Colonic mucosa (tissue), 4 donors: ENCODE measurements at regions not wholly inside any gene's neighbourhood (a gene's known extent, or its start where the extent isn't known, plus 50 kb on each side); places are given as distances from the start of the nearest gene placed in this dataset.

ENCODE experiments used
- DNase-seq: peaks from one replicate; pipeline ENCODE4 v3.0.0-alpha.2; 2020
- H3K27ac ChIP-seq: fragments of 200-600 bp; one replicate; pipeline ENCODE4 v1.8.0; 2021
- H3K27me3 ChIP-seq: fragments of 200-600 bp; one replicate; pipeline ENCODE4 v1.8.0; 2021
- H3K36me3 ChIP-seq: fragments of 200-600 bp; one replicate; pipeline ENCODE4 v1.8.0; 2021
- H3K4me1 ChIP-seq: fragments of 200-600 bp; one replicate; pipeline ENCODE4 v1.8.0; 2021; ENCODE audit warnings: mild to moderate bottlenecking
- H3K4me3 ChIP-seq: fragments of 200-600 bp; one replicate; pipeline ENCODE4 v1.8.0; 2021
- H3K9ac ChIP-seq, 2 donors: one replicate each; pipeline ENCODE4 v1.7.0; 2013; ENCODE audit warnings: control low read depth in 2 of 2, low read depth in 2 of 2, low read length in 2 of 2
- H3K9me3 ChIP-seq: fragments of 200-600 bp; one replicate; pipeline ENCODE4 v1.8.0; 2021
- CTCF ChIP-seq: fragments of 200-600 bp; IDR thresholded peaks from one replicate; pipeline ENCODE4 v1.8.0; 2022; ENCODE audit warnings: antibody characterized with exemption, mild to moderate bottlenecking
- intact Hi-C: fragments of 100-400 bp; cut with DNase I; formaldehyde crosslinking; loops from one replicate; pipeline ENCODE4 v1.14.1; 2022
- donor health status: healthy.
- donor health status: DM: no; HTN: no; CAD: no.
- donor health status: DM: no; HTN: no; CAD: no.

- intact Hi-C loops, result no loop called here
- DNase-seq, result no peak
- TF ChIP-seq CTCF, result no peak
- Histone ChIP-seq H3K27ac (no peak overlapping the region), H3K4me1 (peaks cover 7% of the 10 kb centered on the region), H3K9me3 (no peaks in the 10 kb centered on the region), H3K4me3 (no peak overlapping the region), H3K36me3 (no peaks in the 10 kb centered on the region), H3K27me3 (no peaks in the 10 kb centered on the region), H3K9ac (no peak overlapping the region)
These were observed 132.9 kb upstream of the TGFBR2 start for GRCh38 chr3:30473374-30474051.

GRCh38 chr3:30474371-30474770, 132.0 kb upstream of the TGFBR2 start:
- no peaks in the 10 kb centered on the region for H3K36me3 ChIP-seq
- no peaks in the 10 kb centered on the region for H3K9me3 ChIP-seq
- no peaks in the 10 kb centered on the region for H3K27me3 ChIP-seq
- H3K9ac ChIP-seq, result no peak overlapping the region
- intact Hi-C loops, result no loop called here
- H3K4me1 ChIP-seq, result peaks cover 7% of the 10 kb centered on the region
- DNase-seq, result no peak
- no peak overlapping the region for H3K27ac ChIP-seq
- no peak for TF ChIP-seq CTCF
- no peak overlapping the region for H3K4me3 ChIP-seq

- Histone ChIP-seq H3K4me3 (no peak overlapping the region), H3K36me3 (no peaks in the 10 kb centered on the region), H3K9me3 (no peaks in the 10 kb centered on the region), H3K27me3 (no peaks in the 10 kb centered on the region), H3K27ac (no peak overlapping the region), H3K9ac (no peak overlapping the region), H3K4me1 (peaks cover 11% of the 10 kb centered on the region)
- intact Hi-C loops, result no loop called here
- no peak for TF ChIP-seq CTCF
- DNase-seq, result no peak
These were observed 131.2 kb upstream of the TGFBR2 start for GRCh38 chr3:30475038-30475808.

GRCh38 chr3:30475809-30476178, 130.6 kb upstream of the TGFBR2 start:
- no peak for TF ChIP-seq CTCF
- no peak for DNase-seq
- H3K9ac ChIP-seq, result no peak overlapping the region
- intact Hi-C loops, result no loop called here
- no peak overlapping the region for H3K27ac ChIP-seq
- no peak overlapping the region for H3K4me3 ChIP-seq
- H3K27me3 ChIP-seq, result no peaks in the 10 kb centered on the region
- H3K36me3 ChIP-seq, result no peaks in the 10 kb centered on the region
- H3K4me1 ChIP-seq, result peaks cover 12% of the 10 kb centered on the region
- H3K9me3 ChIP-seq, result no peaks in the 10 kb centered on the region

GRCh38 chr3:30476368-30477084, 129.9 kb upstream of the TGFBR2 start:
- H3K4me1 ChIP-seq, result peaks cover 12% of the 10 kb centered on the region
- no peaks in the 10 kb centered on the region for H3K27me3 ChIP-seq
- intact Hi-C loops, result no loop called here
- H3K9ac ChIP-seq, result no peak overlapping the region
- H3K9me3 ChIP-seq, result no peaks in the 10 kb centered on the region
- no peak overlapping the region for H3K27ac ChIP-seq
- H3K4me3 ChIP-seq, result no peak overlapping the region
- no peak for TF ChIP-seq CTCF
- no peak for DNase-seq
- no peaks in the 10 kb centered on the region for H3K36me3 ChIP-seq
